GM12874 (cell line): ENCODE measurements at regions not wholly inside any gene's neighbourhood (a gene's known extent, or its start where the extent isn't known, plus 50 kb on each side); places are given as distances from the start of the nearest gene placed in this dataset.

Experiments
- TF ChIP-seq, protein P1 (sequence below): IDR thresholded peaks from 2 replicates; pipeline ENCODE4 v1.5.1; 2011; ENCODE audit warnings: low read depth, mild to moderate bottlenecking, control low read depth, low read length, moderate library complexity; ENCODE audit not compliant: insufficient read depth

DNA sequence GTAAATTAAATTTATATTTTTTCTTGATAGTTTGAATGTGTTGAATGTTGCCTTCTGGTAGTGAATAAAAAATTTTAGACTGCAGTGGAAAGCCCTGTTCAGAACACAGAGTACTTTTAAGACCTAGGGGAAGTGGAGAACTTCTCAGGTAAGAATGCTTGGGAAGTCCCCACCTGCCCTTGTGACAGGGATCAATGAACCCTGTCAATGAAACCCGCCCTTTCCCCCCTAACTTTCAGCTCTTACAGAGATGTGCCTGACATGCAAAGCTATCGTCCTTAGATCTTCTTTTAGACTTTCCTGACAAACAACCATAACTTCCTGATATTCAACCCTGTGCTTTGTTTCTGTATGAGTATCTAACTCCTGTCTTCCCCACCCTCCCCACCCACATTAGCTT is 562.7 kb downstream of the TLE4 start:
- TF ChIP-seq, protein P1, sequence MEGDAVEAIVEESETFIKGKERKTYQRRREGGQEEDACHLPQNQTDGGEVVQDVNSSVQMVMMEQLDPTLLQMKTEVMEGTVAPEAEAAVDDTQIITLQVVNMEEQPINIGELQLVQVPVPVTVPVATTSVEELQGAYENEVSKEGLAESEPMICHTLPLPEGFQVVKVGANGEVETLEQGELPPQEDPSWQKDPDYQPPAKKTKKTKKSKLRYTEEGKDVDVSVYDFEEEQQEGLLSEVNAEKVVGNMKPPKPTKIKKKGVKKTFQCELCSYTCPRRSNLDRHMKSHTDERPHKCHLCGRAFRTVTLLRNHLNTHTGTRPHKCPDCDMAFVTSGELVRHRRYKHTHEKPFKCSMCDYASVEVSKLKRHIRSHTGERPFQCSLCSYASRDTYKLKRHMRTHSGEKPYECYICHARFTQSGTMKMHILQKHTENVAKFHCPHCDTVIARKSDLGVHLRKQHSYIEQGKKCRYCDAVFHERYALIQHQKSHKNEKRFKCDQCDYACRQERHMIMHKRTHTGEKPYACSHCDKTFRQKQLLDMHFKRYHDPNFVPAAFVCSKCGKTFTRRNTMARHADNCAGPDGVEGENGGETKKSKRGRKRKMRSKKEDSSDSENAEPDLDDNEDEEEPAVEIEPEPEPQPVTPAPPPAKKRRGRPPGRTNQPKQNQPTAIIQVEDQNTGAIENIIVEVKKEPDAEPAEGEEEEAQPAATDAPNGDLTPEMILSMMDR = no peak

DNA sequence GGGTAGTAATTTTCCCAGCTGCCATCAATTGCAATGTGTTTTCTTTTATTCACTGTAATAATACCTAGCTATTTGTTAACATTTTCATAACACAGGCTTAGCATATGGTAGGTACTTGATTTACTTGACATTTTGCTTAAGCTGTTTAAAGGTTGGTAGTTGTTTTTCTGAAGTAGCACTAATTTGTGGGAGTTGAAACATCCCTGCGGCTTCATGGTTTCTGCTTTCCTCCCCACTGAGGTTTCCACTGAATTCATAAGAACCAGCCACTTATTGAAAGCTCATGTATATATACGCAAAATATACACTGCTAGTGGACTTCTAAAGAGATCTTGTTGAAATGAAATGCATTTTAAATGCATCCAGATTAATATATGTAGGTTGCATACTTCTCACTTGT is 559.9 kb downstream of the TLE4 start:
- TF ChIP-seq, protein P1 = no peak

DNA sequence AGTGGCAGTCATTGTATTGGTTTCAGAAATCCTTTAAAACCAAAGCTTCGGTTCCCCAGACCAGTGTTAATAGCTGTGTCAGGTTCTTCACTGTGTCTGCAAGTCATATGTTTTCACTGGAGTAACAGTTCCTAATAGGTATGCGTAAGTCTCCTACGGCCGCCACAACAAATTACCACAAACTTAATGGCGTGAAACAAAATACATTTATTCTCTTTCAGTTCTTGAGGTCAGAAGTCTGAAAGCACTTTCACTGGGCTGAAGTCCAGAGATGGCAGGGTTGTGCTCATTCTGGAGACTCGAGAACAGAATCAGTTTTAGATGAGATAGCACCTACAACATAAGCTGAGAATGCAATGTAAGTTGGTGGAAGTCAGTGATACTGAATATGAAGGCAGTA is 556.2 kb downstream of the TLE4 start:
- TF ChIP-seq, protein P1 = no peak

DNA sequence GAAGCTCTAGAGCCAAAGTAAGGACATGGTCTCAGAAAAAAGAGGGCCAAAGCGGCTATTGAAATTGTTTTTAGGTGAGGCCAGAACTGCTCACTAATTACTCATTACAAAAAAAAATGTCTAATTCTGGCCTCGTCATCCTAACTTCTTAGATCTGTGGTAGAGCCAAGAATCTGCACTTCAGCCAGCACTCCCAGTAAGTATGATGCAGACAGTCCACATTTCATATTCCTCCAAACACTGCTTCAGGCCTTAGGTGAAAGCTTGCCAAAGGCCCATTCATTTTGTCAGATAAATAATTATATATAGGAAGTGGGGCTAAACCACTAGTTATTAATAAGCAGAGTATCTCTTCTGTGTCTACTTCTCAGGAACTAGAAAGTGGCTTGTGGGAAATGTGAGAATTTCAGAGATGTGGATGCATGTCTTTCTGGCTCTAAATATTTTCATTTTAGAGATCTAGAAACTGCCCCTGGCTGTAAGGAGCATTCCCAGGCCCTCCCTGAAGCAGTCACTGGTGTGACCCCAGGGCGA is 554.0 kb downstream of the TLE4 start:
- TF ChIP-seq, protein P1 = no peak

DNA sequence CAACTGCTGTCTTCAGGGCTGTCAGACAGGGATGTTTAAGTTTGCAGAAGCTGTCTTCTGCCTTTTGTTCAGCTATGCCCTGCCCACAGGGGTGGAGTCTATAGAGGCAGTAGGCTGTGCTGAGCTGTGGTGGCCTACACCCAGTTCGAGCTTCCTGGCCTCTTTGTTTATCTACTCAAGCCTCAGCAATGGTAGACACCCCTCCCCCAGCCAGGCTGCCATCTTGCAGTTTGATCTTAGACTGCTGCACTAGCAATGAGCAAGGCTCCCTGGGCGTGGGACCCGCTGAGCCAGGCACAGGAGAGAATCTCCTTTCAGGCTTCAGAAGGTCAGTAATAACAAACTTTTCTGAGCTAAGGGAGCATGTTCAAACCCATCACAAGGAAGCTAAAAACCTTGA is 545.3 kb downstream of the TLE4 start:
- TF ChIP-seq, protein P1 = no peak

DNA sequence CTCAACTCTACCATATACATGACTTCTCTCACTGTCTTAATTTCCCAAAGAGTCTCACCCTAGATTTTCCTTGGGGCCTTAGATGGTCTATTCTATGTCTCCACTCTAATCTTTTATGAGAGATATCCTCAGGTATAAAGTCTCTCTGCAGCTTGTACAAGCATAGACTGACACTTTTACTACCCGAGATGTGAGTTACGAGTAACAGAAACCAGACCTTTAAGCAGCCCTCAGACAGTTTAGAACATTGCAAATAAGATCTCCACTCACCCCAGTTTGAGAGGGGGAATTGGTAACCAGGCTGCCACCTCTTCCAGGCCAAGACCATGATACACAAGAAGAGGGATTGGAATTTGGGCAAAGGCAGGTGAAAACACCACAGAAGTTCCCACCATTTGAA is 542.5 kb downstream of the TLE4 start:
- TF ChIP-seq, protein P1 = no peak

DNA sequence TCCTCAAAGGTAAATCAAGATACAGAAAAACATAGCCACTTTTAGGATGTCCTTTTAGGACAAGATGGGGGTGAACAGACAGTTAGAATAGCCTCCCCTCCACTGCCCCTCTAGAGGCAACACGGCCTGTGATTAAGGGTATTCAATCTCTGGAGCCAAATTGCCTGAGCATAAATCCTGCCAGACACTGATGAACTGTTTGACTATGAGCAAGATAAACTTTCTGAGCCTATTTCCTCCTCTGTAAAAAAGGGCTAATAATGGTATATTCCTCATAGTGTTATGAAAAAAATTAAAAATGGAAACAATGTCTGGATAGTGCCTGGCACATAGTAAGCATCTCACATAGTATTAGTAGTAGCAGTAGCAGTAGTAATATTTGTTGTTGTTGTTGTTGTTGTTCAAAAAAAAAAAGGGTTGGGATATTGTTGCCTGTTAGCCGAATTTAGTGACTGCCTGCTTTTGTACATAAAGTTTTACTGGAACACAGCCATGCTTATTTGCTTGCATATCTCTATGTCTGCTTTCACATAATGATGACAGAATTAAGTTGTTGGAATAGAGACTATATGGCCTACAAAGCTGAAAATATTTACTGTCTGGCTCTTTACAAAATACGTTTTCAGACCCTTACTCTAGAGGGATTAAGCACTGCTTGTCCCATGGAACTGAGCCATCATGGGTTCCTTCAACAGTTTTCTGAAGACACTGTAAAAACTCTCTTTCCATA is 536.3 kb downstream of the TLE4 start:
- TF ChIP-seq, protein P1 = no peak
